GM13976 (cell line): ENCODE measurements at regions not wholly inside any gene's neighbourhood (a gene's known extent, or its start where the extent isn't known, plus 50 kb on each side); places are given as distances from the start of the nearest gene placed in this dataset.

ENCODE experiments used
- DNase-seq: peaks from one replicate; pipeline ENCODE4 v3.0.0; 2012; ENCODE audit warnings: low spot score
- in situ Hi-C: fragments of 300-500 bp; cut with MboI; formaldehyde crosslinking; loops from one replicate; pipeline ENCODE4 v1.12.0; 2022; ENCODE audit warnings: low sequenced_read_pairs, mixed read lengths, inconsistent platforms; ENCODE audit not compliant: unreplicated experiment
- TF ChIP-seq, protein P1 (sequence below): IDR thresholded peaks from 2 replicates; pipeline ENCODE4 v1.5.1; 2012; ENCODE audit warnings: borderline replicate concordance, mild to moderate bottlenecking; ENCODE audit not compliant: insufficient read depth; ENCODE audit errors: extremely low read depth, missing control alignments, control extremely low read depth

DNA sequence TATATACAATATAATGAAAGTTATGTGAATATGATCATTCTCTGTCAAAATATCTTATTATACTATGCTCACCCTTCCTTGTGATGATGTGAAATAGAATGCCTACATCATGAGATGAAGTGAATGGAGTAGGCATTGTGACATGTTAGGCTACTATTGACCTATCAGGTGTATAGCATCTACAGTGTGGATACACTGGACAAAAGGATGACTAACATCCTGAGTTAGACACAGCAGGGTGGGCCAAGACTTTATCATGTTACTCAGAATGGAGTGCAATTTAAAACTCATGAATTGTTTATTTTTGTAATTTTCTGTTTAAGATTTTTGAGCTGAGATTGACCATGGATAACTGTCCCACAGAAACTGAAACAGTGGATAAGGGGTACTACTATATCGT is 53.4 kb upstream of the NAV3 start:
- in situ Hi-C loops: no loop called here
- no peak for DNase-seq
- TF ChIP-seq, protein P1, sequence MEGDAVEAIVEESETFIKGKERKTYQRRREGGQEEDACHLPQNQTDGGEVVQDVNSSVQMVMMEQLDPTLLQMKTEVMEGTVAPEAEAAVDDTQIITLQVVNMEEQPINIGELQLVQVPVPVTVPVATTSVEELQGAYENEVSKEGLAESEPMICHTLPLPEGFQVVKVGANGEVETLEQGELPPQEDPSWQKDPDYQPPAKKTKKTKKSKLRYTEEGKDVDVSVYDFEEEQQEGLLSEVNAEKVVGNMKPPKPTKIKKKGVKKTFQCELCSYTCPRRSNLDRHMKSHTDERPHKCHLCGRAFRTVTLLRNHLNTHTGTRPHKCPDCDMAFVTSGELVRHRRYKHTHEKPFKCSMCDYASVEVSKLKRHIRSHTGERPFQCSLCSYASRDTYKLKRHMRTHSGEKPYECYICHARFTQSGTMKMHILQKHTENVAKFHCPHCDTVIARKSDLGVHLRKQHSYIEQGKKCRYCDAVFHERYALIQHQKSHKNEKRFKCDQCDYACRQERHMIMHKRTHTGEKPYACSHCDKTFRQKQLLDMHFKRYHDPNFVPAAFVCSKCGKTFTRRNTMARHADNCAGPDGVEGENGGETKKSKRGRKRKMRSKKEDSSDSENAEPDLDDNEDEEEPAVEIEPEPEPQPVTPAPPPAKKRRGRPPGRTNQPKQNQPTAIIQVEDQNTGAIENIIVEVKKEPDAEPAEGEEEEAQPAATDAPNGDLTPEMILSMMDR: no peak

DNA sequence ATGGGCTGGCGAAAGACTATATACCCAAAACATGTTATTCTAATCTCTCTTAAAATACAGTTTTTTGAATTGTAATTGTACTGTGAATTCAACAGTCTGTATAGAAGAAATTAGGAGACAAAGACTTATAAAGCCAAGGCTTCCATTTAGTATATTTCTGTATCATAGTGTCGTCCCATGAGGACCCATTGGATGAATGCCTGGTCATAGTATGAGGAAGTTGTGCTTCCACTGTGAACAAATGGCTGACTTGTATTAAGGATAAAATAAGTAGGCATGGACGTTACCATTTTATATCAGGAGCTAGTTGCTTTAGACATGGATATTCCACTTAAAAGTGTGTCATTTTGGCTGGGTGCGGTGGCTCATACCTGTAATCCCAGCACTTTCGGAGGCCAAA is 55.9 kb upstream of the NAV3 start:
- DNase-seq: no peak
- TF ChIP-seq, protein P1: no peak
- in situ Hi-C loops: no loop called here

DNA sequence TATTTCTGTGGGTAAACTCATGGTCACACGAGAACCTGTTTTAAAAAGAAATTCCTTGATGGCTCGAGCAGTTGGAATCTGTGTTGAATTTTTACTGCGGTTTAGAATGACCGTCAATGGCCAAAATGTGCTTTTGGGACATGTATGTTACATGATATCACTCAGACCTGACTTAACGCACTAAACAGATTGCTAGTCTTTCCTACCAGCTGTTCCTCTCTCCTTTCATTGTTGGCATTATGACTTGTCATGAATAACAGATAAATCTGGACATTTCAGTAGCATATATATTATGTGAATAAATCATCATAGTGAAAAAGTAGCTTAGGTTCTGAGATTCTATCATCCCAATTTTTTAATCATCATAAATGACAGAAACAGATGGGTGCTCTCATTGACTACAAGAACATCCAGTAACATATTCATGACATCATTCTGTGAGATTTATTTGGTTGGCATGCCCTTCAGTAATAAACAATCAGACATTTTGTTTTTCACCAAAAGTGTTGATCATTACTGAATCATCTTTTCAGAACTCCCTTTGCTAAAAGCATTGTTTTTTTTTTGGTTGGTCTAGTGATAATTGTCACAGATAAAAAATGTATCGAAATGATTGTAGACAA is 57.9 kb upstream of the NAV3 start:
- in situ Hi-C loops: no loop called here
- TF ChIP-seq, protein P1: no peak
- no peak for DNase-seq

DNA sequence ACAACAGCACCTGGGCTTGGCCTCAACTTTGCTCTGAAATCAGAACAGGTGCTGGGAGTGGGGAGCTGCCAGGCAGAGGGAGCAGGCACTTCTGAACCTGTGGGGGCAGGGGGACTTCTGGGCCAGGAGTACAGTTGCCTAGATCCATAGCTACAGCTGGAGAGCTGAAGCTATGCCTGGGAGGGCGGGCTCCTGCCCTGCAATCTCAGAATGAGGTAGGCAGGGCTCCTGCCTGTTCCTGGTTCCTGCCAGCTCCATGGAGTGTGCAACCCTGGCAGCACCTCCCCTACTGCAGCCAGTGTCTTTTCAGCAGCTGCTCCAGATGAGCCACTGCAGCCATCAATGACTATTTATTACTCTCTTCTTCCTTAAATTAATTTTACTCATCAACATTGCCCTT is 62.1 kb upstream of the NAV3 start:
- TF ChIP-seq, protein P1: no peak
- in situ Hi-C loops: no loop called here
- no peak for DNase-seq

DNA sequence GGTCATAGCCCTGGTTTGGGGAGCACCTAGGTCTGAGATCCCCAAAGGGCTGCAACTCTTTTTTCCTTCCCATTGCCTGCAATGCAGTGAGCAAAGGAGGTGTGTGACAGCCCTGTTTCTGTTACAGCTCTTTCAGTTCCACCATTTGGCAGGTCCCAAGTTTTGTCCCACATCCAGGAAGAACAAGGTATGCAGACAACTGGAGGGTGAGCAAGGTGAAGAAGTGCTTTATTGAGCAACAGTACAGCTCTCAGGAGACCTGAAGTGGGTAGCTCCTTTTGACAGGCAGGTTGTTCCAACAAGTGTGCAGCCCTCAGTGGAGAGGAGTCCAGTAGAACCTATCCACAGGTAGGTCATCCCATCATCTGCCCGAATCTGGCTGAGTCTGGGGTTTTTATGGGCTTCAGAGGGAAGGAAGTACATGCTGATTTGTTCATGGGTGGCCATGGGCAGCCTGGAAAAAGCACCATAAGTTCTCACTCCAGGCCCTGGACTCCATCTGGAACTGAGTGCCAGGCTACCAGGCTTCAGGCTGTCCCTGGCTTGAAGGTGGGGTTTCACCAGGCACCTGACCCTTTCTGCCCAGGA is 62.8 kb upstream of the NAV3 start:
- no peak for DNase-seq
- in situ Hi-C loops: no loop called here
- TF ChIP-seq, protein P1: no peak

DNA sequence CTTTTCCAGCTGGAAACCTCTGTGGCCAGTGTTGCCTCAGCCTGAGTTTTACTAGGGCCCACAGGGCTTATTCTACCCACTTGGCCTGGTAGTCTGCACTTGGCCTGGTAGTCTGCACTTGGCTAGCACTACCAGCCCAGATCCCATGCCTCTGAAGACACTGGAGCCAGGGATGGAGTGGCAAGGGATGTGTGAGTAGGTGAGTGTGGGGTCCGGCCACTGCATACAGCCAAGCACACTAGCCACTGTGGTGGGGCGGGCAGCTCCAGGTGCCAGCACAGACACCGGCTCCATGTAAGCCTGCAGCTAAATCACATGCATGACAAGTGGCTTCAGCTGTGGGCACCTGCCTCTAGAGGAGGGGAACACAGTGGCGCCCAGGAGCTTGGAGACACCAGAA is 63.4 kb upstream of the NAV3 start:
- no peak for DNase-seq
- in situ Hi-C loops: no loop called here

More for the DNA sequence above, 63.4 kb upstream of the NAV3 start:
- TF ChIP-seq, protein P1: no peak
